SU-DHL-6 (cell line): ENCODE measurements at regions not wholly inside any gene's neighbourhood (a gene's known extent, or its start where the extent isn't known, plus 50 kb on each side); places are given as distances from the start of the nearest gene placed in this dataset.

Source experiments
- H2AFZ ChIP-seq: fragments of 200-600 bp; sonication (generic); 2 replicates; pipeline ENCODE4 v1.6.1; 2014; ENCODE audit warnings: low read depth, mild to moderate bottlenecking, moderate library complexity, mixed read lengths, antibody characterized with exemption, low read length; ENCODE audit not compliant: severe bottlenecking
- H3F3A ChIP-seq: fragments of 200-600 bp; shearing (Covaris generic); 2 replicates; pipeline ENCODE4 v1.6.0; 2016; ENCODE audit warnings: antibody characterized with exemption, mild to moderate bottlenecking; ENCODE audit not compliant: insufficient read depth
- H3K27ac ChIP-seq: fragments of 200-600 bp; sonication (generic); 2 replicates; pipeline ENCODE4 v1.5.1; 2016; ENCODE audit warnings: low read depth, mild to moderate bottlenecking, low read length, moderate library complexity, mixed read lengths
- H3K27me3 ChIP-seq: fragments of 200-600 bp; sonication (generic), shearing (Covaris generic); 2 replicates; pipeline ENCODE4 v1.6.0; 2014; ENCODE audit warnings: mild to moderate bottlenecking, low read length
- H3K36me3 ChIP-seq: fragments of 200-600 bp; sonication (generic); 2 replicates; pipeline ENCODE4 v1.6.1; 2014; ENCODE audit warnings: mild to moderate bottlenecking, low read length, mixed read lengths
- H3K4me2 ChIP-seq: fragments of 300-600, 200-600 bp; shearing (Covaris generic), sonication (generic); 2 replicates; pipeline ENCODE4 v1.6.0; 2014; ENCODE audit warnings: low read length, low read depth, mild to moderate bottlenecking; ENCODE audit not compliant: poor library complexity, severe bottlenecking
- H3K4me3 ChIP-seq: fragments of 200-600 bp; sonication (generic); 2 replicates; pipeline ENCODE4 v1.5.1; 2014; ENCODE audit warnings: antibody characterized with exemption, low read length, mild to moderate bottlenecking, mixed read lengths; ENCODE audit not compliant: insufficient read depth, poor library complexity, severe bottlenecking
- H3K79me2 ChIP-seq: fragments of 200-600 bp; sonication (generic); 2 replicates; pipeline ENCODE4 v1.6.1; 2014; ENCODE audit warnings: mild to moderate bottlenecking, low read length, moderate library complexity; ENCODE audit not compliant: insufficient read depth
- H3K9ac ChIP-seq: fragments of 200-600 bp; sonication (generic); 2 replicates; pipeline ENCODE4 v1.7.0; 2014; ENCODE audit warnings: mild to moderate bottlenecking, low read length
- H3K9me2 ChIP-seq: fragments of 200-600 bp; sonication (generic); replicated peaks from 2 replicates; pipeline ENCODE4 v1.6.1; 2014; ENCODE audit warnings: low read length; ENCODE audit not compliant: insufficient read depth
- H3K9me3 ChIP-seq: fragments of 200-600 bp; sonication (generic); 2 replicates; pipeline ENCODE4 v1.6.1; 2014; ENCODE audit warnings: low read length, mixed read lengths; ENCODE audit not compliant: insufficient read depth
- H4K20me1 ChIP-seq: fragments of 200-600 bp; sonication (generic); 2 replicates; pipeline ENCODE4 v1.6.1; 2014; ENCODE audit warnings: low read depth, mild to moderate bottlenecking, antibody characterized with exemption, low read length, moderate library complexity, mixed read lengths
- EZH2phosphoT487 ChIP-seq: fragments of 200-600 bp; sonication (generic), shearing (Covaris generic); conservative IDR thresholded peaks from 2 replicates; pipeline ENCODE4 v1.6.1; 2018; ENCODE audit warnings: mild to moderate bottlenecking, antibody characterized with exemption, low read length, moderate library complexity, mixed read lengths
- TF ChIP-seq, protein P1 (sequence below): fragments of 200-600 bp; sonication (generic); IDR thresholded peaks from one replicate; pipeline ENCODE4 v1.5.1; 2017; ENCODE audit warnings: antibody characterized with exemption, mild to moderate bottlenecking, low read length, moderate library complexity; ENCODE audit not compliant: insufficient read depth, poor library complexity, severe bottlenecking

DNA sequence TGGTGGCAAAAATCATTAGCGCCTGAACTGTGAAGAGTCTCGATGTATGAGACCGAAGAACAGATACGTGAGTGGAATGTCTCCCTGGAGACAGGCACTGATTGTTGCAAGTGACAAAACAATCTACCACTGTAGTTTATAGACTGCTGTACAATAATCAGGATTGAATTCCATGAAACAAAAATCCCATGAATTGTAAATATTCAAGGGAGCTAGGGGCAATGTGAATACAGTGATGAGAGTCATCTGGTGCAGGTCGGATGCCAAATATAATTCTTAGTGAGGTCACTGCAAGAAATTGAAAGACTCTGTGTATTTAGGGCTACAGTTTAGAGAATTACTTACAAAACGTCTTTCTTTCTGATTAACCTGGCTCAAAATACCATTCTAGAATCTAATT lies 594.4 kb upstream of the VSTM2A start:
- no peaks in the 10 kb centered on the region for H3K27me3 ChIP-seq
- no peak overlapping the region for H3K9ac ChIP-seq
- H3K27ac ChIP-seq = no peak overlapping the region
- no peak overlapping the region for H2AFZ ChIP-seq
- H3K79me2 ChIP-seq = no peaks in the 10 kb centered on the region
- H3K4me3 ChIP-seq = no peak overlapping the region
- no peaks in the 10 kb centered on the region for H4K20me1 ChIP-seq
- H3K9me3 ChIP-seq = no peaks in the 10 kb centered on the region
- no peak overlapping the region for H3K4me2 ChIP-seq
- no peak for TF ChIP-seq EZH2phosphoT487
- TF ChIP-seq, protein P1, sequence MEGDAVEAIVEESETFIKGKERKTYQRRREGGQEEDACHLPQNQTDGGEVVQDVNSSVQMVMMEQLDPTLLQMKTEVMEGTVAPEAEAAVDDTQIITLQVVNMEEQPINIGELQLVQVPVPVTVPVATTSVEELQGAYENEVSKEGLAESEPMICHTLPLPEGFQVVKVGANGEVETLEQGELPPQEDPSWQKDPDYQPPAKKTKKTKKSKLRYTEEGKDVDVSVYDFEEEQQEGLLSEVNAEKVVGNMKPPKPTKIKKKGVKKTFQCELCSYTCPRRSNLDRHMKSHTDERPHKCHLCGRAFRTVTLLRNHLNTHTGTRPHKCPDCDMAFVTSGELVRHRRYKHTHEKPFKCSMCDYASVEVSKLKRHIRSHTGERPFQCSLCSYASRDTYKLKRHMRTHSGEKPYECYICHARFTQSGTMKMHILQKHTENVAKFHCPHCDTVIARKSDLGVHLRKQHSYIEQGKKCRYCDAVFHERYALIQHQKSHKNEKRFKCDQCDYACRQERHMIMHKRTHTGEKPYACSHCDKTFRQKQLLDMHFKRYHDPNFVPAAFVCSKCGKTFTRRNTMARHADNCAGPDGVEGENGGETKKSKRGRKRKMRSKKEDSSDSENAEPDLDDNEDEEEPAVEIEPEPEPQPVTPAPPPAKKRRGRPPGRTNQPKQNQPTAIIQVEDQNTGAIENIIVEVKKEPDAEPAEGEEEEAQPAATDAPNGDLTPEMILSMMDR = no peak
- no peaks in the 10 kb centered on the region; the same call in none of the 2 replicates for H3K9me2 ChIP-seq
- no peaks in the 10 kb centered on the region for H3K36me3 ChIP-seq
- no peaks in the 10 kb centered on the region for H3F3A ChIP-seq

GRCh38 chr7:53965716-53966115 lies 576.5 kb upstream of the VSTM2A start:
- no peaks in the 10 kb centered on the region for H3K36me3 ChIP-seq
- H3K4me3 ChIP-seq = no peak overlapping the region
- no peaks in the 10 kb centered on the region for H3F3A ChIP-seq
- TF ChIP-seq EZH2phosphoT487 = no peak
- TF ChIP-seq, protein P1 = no peak
- H2AFZ ChIP-seq = no peak overlapping the region
- no peaks in the 10 kb centered on the region for H3K9me3 ChIP-seq
- H3K9me2 ChIP-seq = no peaks in the 10 kb centered on the region
- H3K79me2 ChIP-seq = no peaks in the 10 kb centered on the region
- no peak overlapping the region for H3K9ac ChIP-seq
- no peaks in the 10 kb centered on the region for H3K27me3 ChIP-seq
- no peak overlapping the region for H3K4me2 ChIP-seq
- no peak overlapping the region for H3K27ac ChIP-seq
- H4K20me1 ChIP-seq = no peaks in the 10 kb centered on the region

GRCh38 chr7:53983480-53983879 lies 558.7 kb upstream of the VSTM2A start:
- Histone ChIP-seq H3K9me3 (no peaks in the 10 kb centered on the region), H4K20me1 (no peaks in the 10 kb centered on the region), H3K4me3 (no peak overlapping the region), H3K27ac (no peak overlapping the region), H3K36me3 (no peaks in the 10 kb centered on the region), H3K9me2 (no peaks in the 10 kb centered on the region), H2AFZ (no peak overlapping the region), H3K4me2 (no peak overlapping the region), H3F3A (no peaks in the 10 kb centered on the region), H3K79me2 (no peaks in the 10 kb centered on the region), H3K27me3 (no peaks in the 10 kb centered on the region), H3K9ac (no peak overlapping the region)
- no peak for TF ChIP-seq EZH2phosphoT487
- TF ChIP-seq, protein P1 = no peak
